Left renal pelvis (tissue), 4 donors: ENCODE measurements at regions not wholly inside any gene's neighbourhood (a gene's known extent, or its start where the extent isn't known, plus 50 kb on each side); places are given as distances from the start of the nearest gene placed in this dataset.
A peak's percentile ranks its signal among the peaks of the same experiment; 100 is the strongest.

Experiments used
- DNase-seq, 4 donors: peaks; one replicate each; pipeline ENCODE4 v3.0.0-alpha.2; 2013; ENCODE audit warnings: low read depth in 4 of 4, low spot score in 3 of 4

DNA sequence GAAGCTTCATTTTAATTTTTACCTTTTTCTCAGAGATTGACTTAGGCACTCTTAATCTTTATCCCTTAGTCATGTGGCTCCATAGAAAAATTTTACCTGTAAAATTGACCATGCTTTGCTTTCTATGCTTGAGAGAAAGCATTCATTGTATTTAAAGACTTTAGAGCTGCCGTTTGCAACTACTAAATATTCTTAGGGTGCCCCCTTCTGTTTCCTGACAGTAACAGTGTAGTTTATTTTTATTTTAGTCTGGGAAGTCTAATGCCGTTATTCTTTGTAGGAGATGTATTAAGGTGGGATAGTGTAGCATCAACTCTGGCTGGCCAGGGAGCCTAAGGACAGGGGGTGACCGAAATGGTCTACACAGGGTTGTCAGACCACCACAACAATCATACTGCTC is 84.5 kb upstream of the SYNPR start:
- DNase-seq, result peak in 3 of 4 donors; percentile 3 to 7 (median 6)

DNA sequence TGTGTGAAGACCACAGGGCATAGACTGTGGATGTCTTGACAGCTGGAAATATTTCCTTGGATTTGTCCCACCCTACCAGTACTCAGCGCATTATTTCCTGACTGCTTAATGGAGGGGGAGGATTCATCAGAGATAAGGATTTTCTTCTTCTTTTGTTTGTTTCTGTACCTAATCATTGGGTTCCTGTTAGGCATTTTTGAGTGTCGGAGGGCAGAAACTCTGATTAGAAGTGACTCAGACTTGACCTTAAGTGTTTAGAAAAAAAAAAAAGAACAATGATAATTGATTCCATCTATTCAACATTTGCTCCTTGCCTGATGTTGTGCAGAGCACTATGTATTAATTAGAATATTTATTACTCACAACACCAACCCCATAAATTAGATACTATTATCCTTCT is 78.5 kb upstream of the SYNPR start:
- DNase-seq, result no peak

DNA sequence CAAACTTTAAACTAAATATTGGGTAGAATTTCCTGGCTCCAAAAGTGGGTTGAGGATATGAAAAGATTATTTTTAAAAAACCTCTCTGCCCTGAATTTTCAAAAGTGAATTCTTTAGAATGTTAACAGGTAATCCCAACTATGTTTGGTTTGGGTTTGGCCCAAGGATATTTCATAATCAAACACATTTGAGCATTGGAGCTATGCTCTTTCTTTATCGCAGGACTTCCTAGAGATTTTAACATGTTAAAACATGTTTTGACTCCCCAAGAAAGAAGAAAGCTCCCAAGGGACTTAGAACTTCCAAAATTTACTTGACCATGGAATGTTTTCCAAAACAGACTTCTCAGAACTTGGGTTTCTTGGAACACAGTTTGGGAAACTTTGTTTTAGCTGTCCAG is 75.6 kb upstream of the SYNPR start:
- no peak for DNase-seq

DNA sequence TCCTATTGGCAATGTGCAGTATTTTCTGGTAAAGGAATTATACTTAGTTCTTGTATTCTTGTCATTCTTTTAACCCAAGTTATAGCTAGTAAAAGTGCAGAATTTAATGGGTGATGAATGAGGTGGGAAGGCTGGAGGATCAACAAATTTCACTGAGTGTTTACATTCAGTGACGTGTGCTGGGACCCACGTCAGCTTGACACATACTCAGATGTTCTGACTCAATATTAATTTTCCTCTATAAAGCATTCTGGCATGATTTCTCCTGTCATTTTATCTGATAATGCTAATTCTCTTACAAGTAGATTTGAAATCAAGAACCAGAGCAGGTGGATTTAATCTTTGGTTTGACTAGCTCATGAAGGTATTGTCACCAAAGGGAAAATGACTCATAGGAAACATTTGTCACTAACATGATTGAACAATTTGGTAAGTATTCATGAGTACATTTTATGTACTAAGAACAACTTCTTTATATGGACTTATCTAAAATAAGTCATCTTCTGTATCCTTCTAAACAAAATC is 71.0 kb upstream of the SYNPR start:
- DNase-seq, result no peak

DNA sequence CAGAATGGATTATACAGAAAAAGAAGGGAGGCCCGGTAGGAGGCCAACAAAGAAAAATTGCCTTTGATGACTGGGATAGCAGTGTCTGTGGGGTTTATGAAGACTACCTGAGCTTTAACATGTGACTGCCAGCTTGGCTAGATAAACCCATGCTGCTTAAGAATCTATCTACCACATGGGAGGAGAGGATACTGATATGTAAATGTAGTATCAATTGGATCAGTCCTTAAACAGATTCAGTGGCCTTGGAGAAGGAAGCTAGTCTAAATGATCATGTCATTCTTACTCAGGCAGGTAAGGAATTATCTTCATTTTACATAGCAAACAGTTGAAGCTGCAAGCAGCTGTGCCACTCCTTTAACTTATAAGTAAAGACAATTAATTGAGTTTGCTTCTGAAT is 50.0 kb upstream of the SYNPR start:
- DNase-seq, result no peak
